ENCODE measurements at regions not wholly inside any gene's neighbourhood (a gene's known extent, or its start where the extent isn't known, plus 50 kb on each side); places are given as distances from the start of the nearest gene placed in this dataset.

DNA sequence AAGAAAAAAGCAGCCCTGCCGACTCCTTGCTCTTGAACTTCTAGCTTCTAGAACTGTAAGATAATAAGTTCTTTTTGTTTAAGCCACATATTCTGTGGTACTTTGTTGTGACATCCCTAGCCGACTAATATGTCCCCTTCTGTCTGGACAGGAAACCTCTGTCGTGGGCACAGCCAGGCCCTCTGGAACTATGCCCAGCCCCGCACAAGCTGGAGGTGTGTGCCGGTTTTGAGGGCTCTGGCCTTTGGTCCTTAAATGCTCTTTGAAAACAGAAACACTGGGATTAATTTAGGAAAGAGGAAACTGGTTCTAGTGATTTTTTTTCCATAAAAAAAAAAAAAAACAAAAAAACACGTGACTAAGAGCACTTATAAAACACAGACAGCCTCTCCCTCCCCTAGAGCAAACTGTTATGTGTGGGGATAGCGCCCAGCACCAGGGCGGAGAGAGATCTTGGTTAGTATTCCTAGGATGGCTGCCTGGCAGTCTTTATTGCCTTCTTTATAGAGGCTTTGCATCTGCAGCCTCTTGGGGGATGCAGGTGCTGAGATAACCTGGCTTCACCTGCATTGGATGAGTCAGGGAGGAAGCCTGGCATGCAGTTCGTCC lies 244.3 kb downstream of the NFATC2 start:
- DNase-seq (ENCODE audit: extremely low read depth, low read depth), result no peak
- no peak overlapping the region for H3K4me3 ChIP-seq (replicated peaks; ENCODE audit: low read depth, low read length)
- TF ChIP-seq, protein P1, sequence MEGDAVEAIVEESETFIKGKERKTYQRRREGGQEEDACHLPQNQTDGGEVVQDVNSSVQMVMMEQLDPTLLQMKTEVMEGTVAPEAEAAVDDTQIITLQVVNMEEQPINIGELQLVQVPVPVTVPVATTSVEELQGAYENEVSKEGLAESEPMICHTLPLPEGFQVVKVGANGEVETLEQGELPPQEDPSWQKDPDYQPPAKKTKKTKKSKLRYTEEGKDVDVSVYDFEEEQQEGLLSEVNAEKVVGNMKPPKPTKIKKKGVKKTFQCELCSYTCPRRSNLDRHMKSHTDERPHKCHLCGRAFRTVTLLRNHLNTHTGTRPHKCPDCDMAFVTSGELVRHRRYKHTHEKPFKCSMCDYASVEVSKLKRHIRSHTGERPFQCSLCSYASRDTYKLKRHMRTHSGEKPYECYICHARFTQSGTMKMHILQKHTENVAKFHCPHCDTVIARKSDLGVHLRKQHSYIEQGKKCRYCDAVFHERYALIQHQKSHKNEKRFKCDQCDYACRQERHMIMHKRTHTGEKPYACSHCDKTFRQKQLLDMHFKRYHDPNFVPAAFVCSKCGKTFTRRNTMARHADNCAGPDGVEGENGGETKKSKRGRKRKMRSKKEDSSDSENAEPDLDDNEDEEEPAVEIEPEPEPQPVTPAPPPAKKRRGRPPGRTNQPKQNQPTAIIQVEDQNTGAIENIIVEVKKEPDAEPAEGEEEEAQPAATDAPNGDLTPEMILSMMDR (IDR thresholded peaks at IDR 0.05; ENCODE audit: low read depth, low read length, missing control alignments), result no peak

- H3K4me3 ChIP-seq (replicated peaks; ENCODE audit: low read depth, low read length), result no peak overlapping the region
- TF ChIP-seq, protein P1 (IDR thresholded peaks at IDR 0.05; ENCODE audit: low read depth, low read length, missing control alignments), result no peak
- DNase-seq (ENCODE audit: extremely low read depth, low read depth), result no peak
Measured at GRCh38 chr20:51287628-51288413, 254.7 kb downstream of the NFATC2 start.

GRCh38 chr20:51286758-51287157 lies 255.8 kb downstream of the NFATC2 start:
- no peak for DNase-seq (ENCODE audit: extremely low read depth, low read depth)
- no peak overlapping the region for H3K4me3 ChIP-seq (replicated peaks; ENCODE audit: low read depth, low read length)
- TF ChIP-seq, protein P1 (IDR thresholded peaks at IDR 0.05; ENCODE audit: low read depth, low read length, missing control alignments), result no peak

GRCh38 chr20:51285684-51286083 lies 256.8 kb downstream of the NFATC2 start:
- H3K4me3 ChIP-seq (replicated peaks; ENCODE audit: low read depth, low read length), result no peak overlapping the region
- no peak for DNase-seq (ENCODE audit: extremely low read depth, low read depth)
- TF ChIP-seq, protein P1 (IDR thresholded peaks at IDR 0.05; ENCODE audit: low read depth, low read length, missing control alignments), result no peak

GRCh38 chr20:51284871-51285270 lies 257.6 kb downstream of the NFATC2 start:
- DNase-seq (ENCODE audit: extremely low read depth, low read depth), result no peak
- H3K4me3 ChIP-seq (replicated peaks; ENCODE audit: low read depth, low read length), result no peak overlapping the region
- TF ChIP-seq, protein P1 (IDR thresholded peaks at IDR 0.05; ENCODE audit: low read depth, low read length, missing control alignments), result no peak

GRCh38 chr20:51284176-51284575 lies 258.3 kb downstream of the NFATC2 start:
- no peak for DNase-seq (ENCODE audit: extremely low read depth, low read depth)
- TF ChIP-seq, protein P1 (IDR thresholded peaks at IDR 0.05; ENCODE audit: low read depth, low read length, missing control alignments), result no peak

More at GRCh38 chr20:51284176-51284575, 258.3 kb downstream of the NFATC2 start:
- H3K4me3 ChIP-seq (replicated peaks; ENCODE audit: low read depth, low read length), result no peak overlapping the region
